ENCODE measurements at regions not wholly inside any gene's neighbourhood (a gene's known extent, or its start where the extent isn't known, plus 50 kb on each side); places are given as distances from the start of the nearest gene placed in this dataset.

DNA sequence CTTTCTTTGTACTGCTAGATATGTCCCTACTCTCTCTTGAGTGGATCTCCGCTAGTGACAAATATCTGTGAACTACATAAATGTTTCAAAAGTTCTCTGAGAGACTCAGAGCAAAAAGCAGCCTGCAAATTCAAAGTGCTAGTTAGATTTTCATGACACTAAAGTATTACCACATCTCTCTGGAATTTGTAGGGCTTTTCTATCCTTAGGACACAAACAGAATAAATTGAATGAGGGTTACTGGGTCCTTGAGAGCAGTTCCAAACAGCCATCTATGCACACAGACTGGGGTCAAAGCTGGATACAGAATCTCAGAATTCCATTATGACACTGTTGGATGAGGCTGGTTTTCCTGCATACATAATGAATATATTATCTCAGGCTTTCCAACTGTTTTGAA lies 953.2 kb downstream of the DIAPH3 start (continued):
- TF ChIP-seq ZBTB4 (CRISPR knock-in tag; IDR thresholded peaks at IDR 0.05) = no peak
- no peak for TF ChIP-seq TAF1 (IDR thresholded peaks at IDR 0.05; ENCODE audit: borderline replicate concordance, low read depth, low read length)
- no peak for TF ChIP-seq SMAD5 (IDR thresholded peaks at IDR 0.05; ENCODE audit: low read depth)
- TF ChIP-seq PAX8 (IDR thresholded peaks at IDR 0.05) = no peak
- TF ChIP-seq, protein P1, sequence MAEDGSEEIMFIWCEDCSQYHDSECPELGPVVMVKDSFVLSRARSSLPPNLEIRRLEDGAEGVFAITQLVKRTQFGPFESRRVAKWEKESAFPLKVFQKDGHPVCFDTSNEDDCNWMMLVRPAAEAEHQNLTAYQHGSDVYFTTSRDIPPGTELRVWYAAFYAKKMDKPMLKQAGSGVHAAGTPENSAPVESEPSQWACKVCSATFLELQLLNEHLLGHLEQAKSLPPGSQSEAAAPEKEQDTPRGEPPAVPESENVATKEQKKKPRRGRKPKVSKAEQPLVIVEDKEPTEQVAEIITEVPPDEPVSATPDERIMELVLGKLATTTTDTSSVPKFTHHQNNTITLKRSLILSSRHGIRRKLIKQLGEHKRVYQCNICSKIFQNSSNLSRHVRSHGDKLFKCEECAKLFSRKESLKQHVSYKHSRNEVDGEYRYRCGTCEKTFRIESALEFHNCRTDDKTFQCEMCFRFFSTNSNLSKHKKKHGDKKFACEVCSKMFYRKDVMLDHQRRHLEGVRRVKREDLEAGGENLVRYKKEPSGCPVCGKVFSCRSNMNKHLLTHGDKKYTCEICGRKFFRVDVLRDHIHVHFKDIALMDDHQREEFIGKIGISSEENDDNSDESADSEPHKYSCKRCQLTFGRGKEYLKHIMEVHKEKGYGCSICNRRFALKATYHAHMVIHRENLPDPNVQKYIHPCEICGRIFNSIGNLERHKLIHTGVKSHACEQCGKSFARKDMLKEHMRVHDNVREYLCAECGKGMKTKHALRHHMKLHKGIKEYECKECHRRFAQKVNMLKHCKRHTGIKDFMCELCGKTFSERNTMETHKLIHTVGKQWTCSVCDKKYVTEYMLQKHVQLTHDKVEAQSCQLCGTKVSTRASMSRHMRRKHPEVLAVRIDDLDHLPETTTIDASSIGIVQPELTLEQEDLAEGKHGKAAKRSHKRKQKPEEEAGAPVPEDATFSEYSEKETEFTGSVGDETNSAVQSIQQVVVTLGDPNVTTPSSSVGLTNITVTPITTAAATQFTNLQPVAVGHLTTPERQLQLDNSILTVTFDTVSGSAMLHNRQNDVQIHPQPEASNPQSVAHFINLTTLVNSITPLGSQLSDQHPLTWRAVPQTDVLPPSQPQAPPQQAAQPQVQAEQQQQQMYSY (CRISPR knock-in tag; IDR thresholded peaks at IDR 0.05) = no peak
- TF ChIP-seq ZNF217 (IDR thresholded peaks at IDR 0.05) = no peak
- no peak for TF ChIP-seq CREB1 (IDR thresholded peaks at IDR 0.05; ENCODE audit: low read depth)
- TF ChIP-seq NFIC (IDR thresholded peaks at IDR 0.05; ENCODE audit: low read depth, low read length) = no peak
